ENCODE measurements at regions not wholly inside any gene's neighbourhood (a gene's known extent, or its start where the extent isn't known, plus 50 kb on each side); places are given as distances from the start of the nearest gene placed in this dataset.

GRCh38 chr6:164098857-164099267 is 684.3 kb downstream of the QKI start:
- DNase-seq (ENCODE audit: extremely low read depth, insufficient read length), result no peak
- TF ChIP-seq CTCF (IDR thresholded peaks at IDR 0.05; ENCODE audit: insufficient read depth, low read length, poor library complexity, severe bottlenecking), result no peak
- Histone ChIP-seq H3K36me3 (ENCODE audit: control insufficient read depth, insufficient read depth, low read length) (no peaks in the 10 kb centered on the region), H3K27me3 (replicated peaks; ENCODE audit: control insufficient read depth, insufficient read depth, low read length) (no peaks in the 10 kb centered on the region), H3K4me3 (replicated peaks; ENCODE audit: low read depth, low read length) (no peak overlapping the region)

- no peaks in the 10 kb centered on the region for H3K27me3 ChIP-seq (replicated peaks; ENCODE audit: control insufficient read depth, insufficient read depth, low read length)
- peak; percentile 19 for TF ChIP-seq CTCF (IDR thresholded peaks at IDR 0.05; ENCODE audit: insufficient read depth, low read length, poor library complexity, severe bottlenecking)
- no peak overlapping the region for H3K4me3 ChIP-seq (replicated peaks; ENCODE audit: low read depth, low read length)
- H3K36me3 ChIP-seq (ENCODE audit: control insufficient read depth, insufficient read depth, low read length), result no peaks in the 10 kb centered on the region
- no peak for DNase-seq (ENCODE audit: extremely low read depth, insufficient read length)
Observed at GRCh38 chr6:164097551-164098398, 683.3 kb downstream of the QKI start.

- no peak for TF ChIP-seq CTCF (IDR thresholded peaks at IDR 0.05; ENCODE audit: insufficient read depth, low read length, poor library complexity, severe bottlenecking)
- H3K4me3 ChIP-seq (replicated peaks; ENCODE audit: low read depth, low read length), result no peak overlapping the region
- no peaks in the 10 kb centered on the region for H3K36me3 ChIP-seq (ENCODE audit: control insufficient read depth, insufficient read depth, low read length)
- DNase-seq (ENCODE audit: extremely low read depth, insufficient read length), result no peak
- H3K27me3 ChIP-seq (replicated peaks; ENCODE audit: control insufficient read depth, insufficient read depth, low read length), result no peaks in the 10 kb centered on the region
Observed at GRCh38 chr6:164097056-164097455, 682.5 kb downstream of the QKI start.

- Histone ChIP-seq H3K27me3 (replicated peaks; ENCODE audit: control insufficient read depth, insufficient read depth, low read length) (no peaks in the 10 kb centered on the region), H3K4me3 (replicated peaks; ENCODE audit: low read depth, low read length) (no peak overlapping the region), H3K36me3 (ENCODE audit: control insufficient read depth, insufficient read depth, low read length) (no peaks in the 10 kb centered on the region)
- TF ChIP-seq CTCF (IDR thresholded peaks at IDR 0.05; ENCODE audit: insufficient read depth, low read length, poor library complexity, severe bottlenecking), result no peak
- DNase-seq (ENCODE audit: extremely low read depth, insufficient read length), result no peak
Observed at GRCh38 chr6:164095056-164095455, 680.5 kb downstream of the QKI start.

- no peaks in the 10 kb centered on the region for H3K27me3 ChIP-seq (replicated peaks; ENCODE audit: control insufficient read depth, insufficient read depth, low read length)
- H3K4me3 ChIP-seq (replicated peaks; ENCODE audit: low read depth, low read length), result no peak overlapping the region
- TF ChIP-seq CTCF (IDR thresholded peaks at IDR 0.05; ENCODE audit: insufficient read depth, low read length, poor library complexity, severe bottlenecking), result no peak
- no peak for DNase-seq (ENCODE audit: extremely low read depth, insufficient read length)
- H3K36me3 ChIP-seq (ENCODE audit: control insufficient read depth, insufficient read depth, low read length), result no peaks in the 10 kb centered on the region
Observed at GRCh38 chr6:164087870-164088269, 673.4 kb downstream of the QKI start.

All from GM06990 (cell line).